Esophagus squamous epithelium (tissue), 4 donors: ENCODE measurements at regions not wholly inside any gene's neighbourhood (a gene's known extent, or its start where the extent isn't known, plus 50 kb on each side); places are given as distances from the start of the nearest gene placed in this dataset.

ENCODE experiments used
- POLR2A ChIP-seq, 4 donors: fragments of 450-650 bp; IDR thresholded peaks; one replicate each; pipeline ENCODE4 v1.6.1; 2017; ENCODE audit warnings: antibody characterized with exemption in 4 of 4, mild to moderate bottlenecking in 4 of 4, moderate library complexity in 3 of 4
- TF ChIP-seq, protein P1 (sequence below), 6 experiments: fragments of 450-650 bp in 4 of 6; fragments of 200-600 bp in 2 of 6; sonication (generic) in 2 of 6; IDR thresholded peaks; one replicate each; pipeline ENCODE4 v1.5.1; 2016 to 2019; ENCODE audit warnings: antibody characterized with exemption in 6 of 6, mild to moderate bottlenecking in 4 of 6, moderate library complexity in 4 of 6

DNA sequence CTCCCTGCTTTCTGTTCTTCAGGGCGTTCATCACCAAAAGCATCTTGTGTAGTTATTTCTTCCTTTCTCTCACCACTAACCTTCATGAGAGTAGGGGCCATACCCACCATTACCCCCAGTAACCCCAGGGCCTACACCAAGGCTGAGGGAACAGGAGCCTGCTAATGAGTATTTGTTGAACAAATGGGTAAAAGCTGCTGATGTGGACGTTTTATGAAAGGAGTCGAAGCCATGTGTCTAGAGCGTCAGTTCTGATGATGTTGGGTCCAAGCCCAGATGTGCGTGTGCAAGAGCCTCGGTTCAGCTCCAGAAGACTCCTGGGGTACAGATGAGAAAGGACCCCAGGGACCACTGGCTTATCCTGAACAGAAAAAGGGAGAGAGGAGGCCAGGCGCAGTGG is 77.1 kb upstream of the TBC1D3K start:
- TF ChIP-seq, protein P1, sequence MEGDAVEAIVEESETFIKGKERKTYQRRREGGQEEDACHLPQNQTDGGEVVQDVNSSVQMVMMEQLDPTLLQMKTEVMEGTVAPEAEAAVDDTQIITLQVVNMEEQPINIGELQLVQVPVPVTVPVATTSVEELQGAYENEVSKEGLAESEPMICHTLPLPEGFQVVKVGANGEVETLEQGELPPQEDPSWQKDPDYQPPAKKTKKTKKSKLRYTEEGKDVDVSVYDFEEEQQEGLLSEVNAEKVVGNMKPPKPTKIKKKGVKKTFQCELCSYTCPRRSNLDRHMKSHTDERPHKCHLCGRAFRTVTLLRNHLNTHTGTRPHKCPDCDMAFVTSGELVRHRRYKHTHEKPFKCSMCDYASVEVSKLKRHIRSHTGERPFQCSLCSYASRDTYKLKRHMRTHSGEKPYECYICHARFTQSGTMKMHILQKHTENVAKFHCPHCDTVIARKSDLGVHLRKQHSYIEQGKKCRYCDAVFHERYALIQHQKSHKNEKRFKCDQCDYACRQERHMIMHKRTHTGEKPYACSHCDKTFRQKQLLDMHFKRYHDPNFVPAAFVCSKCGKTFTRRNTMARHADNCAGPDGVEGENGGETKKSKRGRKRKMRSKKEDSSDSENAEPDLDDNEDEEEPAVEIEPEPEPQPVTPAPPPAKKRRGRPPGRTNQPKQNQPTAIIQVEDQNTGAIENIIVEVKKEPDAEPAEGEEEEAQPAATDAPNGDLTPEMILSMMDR (IDR thresholded peaks at IDR 0.05): no peak
- TF ChIP-seq POLR2A (IDR thresholded peaks at IDR 0.05): no peak
